GM23338 (cell line): ENCODE measurements at regions not wholly inside any gene's neighbourhood (a gene's known extent, or its start where the extent isn't known, plus 50 kb on each side); places are given as distances from the start of the nearest gene placed in this dataset.

ENCODE experiments used
- ATAC-seq: fragments of 200-7000 bp; cut with Tn5 transposase; 3 replicates; pipeline ENCODE4 v1.9.1; 2020
- DNase-seq: peaks from one replicate; pipeline ENCODE4 v3.0.0-alpha.2; 2015; ENCODE audit warnings: low spot score
- H2AFZ ChIP-seq: fragments of 200-600 bp; sonication (generic); 2 replicates; pipeline ENCODE4 v1.8.0; 2016; ENCODE audit warnings: antibody characterized with exemption, mild to moderate bottlenecking, moderate library complexity
- H3F3A ChIP-seq: fragments of 200-600 bp; sonication (generic); replicated peaks from 2 replicates; pipeline ENCODE4 v1.8.0; 2017; ENCODE audit warnings: antibody characterized with exemption, mixed run types, low read depth
- H3K27ac ChIP-seq: fragments of 200-600 bp; sonication (generic); 2 replicates; pipeline ENCODE4 v1.6.1; 2016; ENCODE audit warnings: low read depth
- H3K27me3 ChIP-seq: fragments of 200-600 bp; sonication (generic); 2 replicates; pipeline ENCODE4 v1.8.0; 2016; ENCODE audit warnings: mild to moderate bottlenecking, mixed run types, moderate library complexity; ENCODE audit not compliant: insufficient read depth
- H3K36me3 ChIP-seq: fragments of 200-600 bp; sonication (generic); 2 replicates; pipeline ENCODE4 v1.8.0; 2016; ENCODE audit warnings: mild to moderate bottlenecking; ENCODE audit not compliant: insufficient read depth
- H3K4me1 ChIP-seq: fragments of 200-600 bp; sonication (generic); 2 replicates; pipeline ENCODE4 v1.8.0; 2016; ENCODE audit warnings: mild to moderate bottlenecking, moderate library complexity; ENCODE audit not compliant: insufficient read depth
- H3K4me2 ChIP-seq: fragments of 200-600 bp; sonication (generic); 2 replicates; pipeline ENCODE4 v1.7.1; 2017; ENCODE audit warnings: mixed run types
- H3K4me3 ChIP-seq: fragments of 200-600 bp; sonication (generic); 2 replicates; pipeline ENCODE4 v1.6.1; 2016; ENCODE audit warnings: mixed run types
- H3K79me2 ChIP-seq: fragments of 200-600 bp; sonication (generic); replicated peaks from 2 replicates; pipeline ENCODE4 v1.8.0; 2017; ENCODE audit warnings: mild to moderate bottlenecking; ENCODE audit not compliant: insufficient read depth
- H3K9me2 ChIP-seq: fragments of 200-600 bp; sonication (generic); 2 replicates; pipeline ENCODE4 v1.8.0; 2017; ENCODE audit not compliant: insufficient read depth
- H4K20me1 ChIP-seq: fragments of 200-600 bp; sonication (generic); replicated peaks from 2 replicates; pipeline ENCODE4 v1.8.0; 2017; ENCODE audit warnings: mild to moderate bottlenecking; ENCODE audit not compliant: insufficient read depth
- H3K27ac Mint-ChIP-seq: 2 replicates; pipeline ENCODE4 v1.8.0; 2020; ENCODE audit warnings: inconsistent platforms, mild to moderate bottlenecking, moderate library complexity, mixed read lengths
- H3K27me3 Mint-ChIP-seq: 3 replicates; pipeline ENCODE4 v1.8.0; 2022; ENCODE audit warnings: low read depth, mild to moderate bottlenecking, moderate library complexity, mixed read lengths, inconsistent platforms; ENCODE audit not compliant: insufficient read depth, poor library complexity
- H3K36me3 Mint-ChIP-seq: 3 replicates; pipeline ENCODE4 v1.8.0; 2021; ENCODE audit warnings: low read depth, mild to moderate bottlenecking, inconsistent platforms, moderate library complexity, mixed read lengths
- H3K4me1 Mint-ChIP-seq: 3 replicates; pipeline ENCODE4 v1.8.0; 2020; ENCODE audit warnings: mild to moderate bottlenecking, inconsistent platforms, mixed read lengths
- H3K4me3 Mint-ChIP-seq: 3 replicates; pipeline ENCODE4 v1.8.0; 2021; ENCODE audit warnings: moderate library complexity, mild to moderate bottlenecking, inconsistent platforms, mixed read lengths
- H3K9me3 Mint-ChIP-seq: 3 replicates; pipeline ENCODE4 v1.8.0; 2020; ENCODE audit warnings: moderate library complexity, mild to moderate bottlenecking, inconsistent platforms, mixed read lengths
- CTCF ChIP-seq, 2 experiments: fragments of 200-600 bp in 1 of 2; sonication (generic) in 1 of 2; conservative IDR thresholded peaks; 2 replicates each; pipeline versions ENCODE4 v1.5.1 to v1.6.1; 2016 to 2017; ENCODE audit warnings: antibody characterized with exemption in 2 of 2, low read depth in 2 of 2, mild to moderate bottlenecking in 2 of 2, moderate library complexity in 1 of 2
- ETS1 ChIP-seq: IDR thresholded peaks from 2 replicates; pipeline ENCODE4 v1.6.1; 2016; ENCODE audit warnings: antibody characterized with exemption
- EZH2phosphoT487 ChIP-seq: fragments of 200-600 bp; sonication (generic); IDR thresholded peaks from one replicate; pipeline ENCODE4 v1.8.1; 2018; ENCODE audit warnings: antibody characterized with exemption; ENCODE audit not compliant: unreplicated experiment
- REST ChIP-seq: IDR thresholded peaks from one replicate; pipeline ENCODE4 v1.6.1; 2018; ENCODE audit warnings: antibody characterized with exemption; ENCODE audit not compliant: unreplicated experiment
- STAT1 ChIP-seq: IDR thresholded peaks from one replicate; pipeline ENCODE4 v1.6.1; 2016; ENCODE audit warnings: antibody characterized with exemption; ENCODE audit not compliant: unreplicated experiment
- ZNF114 ChIP-seq: fragments of 250-450 bp; sonication (Bioruptor Pico); IDR thresholded peaks from 2 replicates; pipeline ENCODE4 v1.5.0; 2020; ENCODE audit warnings: mild to moderate bottlenecking, moderate library complexity
- ZNF462 ChIP-seq: fragments of 250-450 bp; sonication (Bioruptor Pico); IDR thresholded peaks from 2 replicates; pipeline ENCODE4 v1.5.0; 2020; ENCODE audit warnings: mild to moderate bottlenecking, moderate library complexity

- TF ChIP-seq ZNF462 (CRISPR knock-in tag) (no peak), ZNF114 (no peak), REST (no peak)
Measured at GRCh38 chr16:26374279-26374925, 682.6 kb downstream of the HS3ST4 start (continued).

- Mint-ChIP-seq H3K4me3 (no peak overlapping the region), H3K27me3 (peaks cover 8% of the 10 kb centered on the region), H3K27ac (no peak overlapping the region), H3K4me1 (peaks cover 7% of the 10 kb centered on the region; the same call in 2 of the 3 replicates), H3K9me3 (peaks cover 85% of the 10 kb centered on the region), H3K36me3 (0 out of 3 replicates have a peak, but pooled peaks cover 4% of the 10 kb centered on the region)
- no peaks in the 10 kb centered on the region for H3K9me2 ChIP-seq
- H3K4me2 ChIP-seq, result no peak overlapping the region
- H3K4me3 ChIP-seq, result no peak overlapping the region
- no peaks in the 10 kb centered on the region for H3K27me3 ChIP-seq
- no peaks in the 10 kb centered on the region for H3K36me3 ChIP-seq
- DNase-seq, result no peak
- no peaks in the 10 kb centered on the region for H3F3A ChIP-seq
- ATAC-seq, result no peak
- H3K27ac ChIP-seq, result no peak overlapping the region
- H3K4me1 ChIP-seq, result no peaks in the 10 kb centered on the region
- no peaks in the 10 kb centered on the region for H3K79me2 ChIP-seq
- H4K20me1 ChIP-seq, result no peaks in the 10 kb centered on the region
- no peak overlapping the region for H2AFZ ChIP-seq
- TF ChIP-seq STAT1, result no peak
- no peak for TF ChIP-seq CTCF (conservative IDR thresholded peaks at IDR 0.05; ENCODE audit: low read depth in 2 of 2)
- TF ChIP-seq EZH2phosphoT487, result no peak
- TF ChIP-seq ETS1, result no peak
Measured at GRCh38 chr16:26382586-26382985, 684.1 kb upstream of the C16orf82 start.
